HepG2 (cell line): ENCODE measurements at regions not wholly inside any gene's neighbourhood (a gene's known extent, or its start where the extent isn't known, plus 50 kb on each side); places are given as distances from the start of the nearest gene placed in this dataset.

Experiments
- ATAC-seq: fragments of 200-7000 bp; cut with Tn5 transposase; 3 replicates; pipeline ENCODE4 v1.9.1; 2020; ENCODE audit warnings: mild to moderate bottlenecking, moderate library complexity
- BruUV-seq: library from RNA; stranded (reverse); fragments of 400-500 nt; replicated peaks from 2 replicates; lab custom pipeline; 2021; lab: Mats Ljungman, UMichigan
- CTCF ChIA-PET: fragments of 300-600 bp; formaldehyde crosslinking; extraction: SDS; loops from one replicate; lab custom pipeline; 2021; ENCODE audit warnings: low total read pairs, inconsistent platforms, low intra/inter-chr PET ratio; lab: Yijun Ruan, JAX
- POLR2A ChIA-PET: fragments of 350-600 bp; sonication (Branson Sonifier 250); formaldehyde crosslinking; loops from one replicate; lab custom pipeline; 2020; ENCODE audit warnings: antibody characterized with exemption, inconsistent platforms; lab: Yijun Ruan, JAX
- DNase-seq: peaks from one replicate; pipeline ENCODE4 v3.0.0-alpha.2; 2015; ENCODE audit warnings: low spot score
- FAIRE-seq: peaks from 3 replicates; lab custom pipeline; 2011; peaks lifted over from hg19 to GRCh38; lab: Jason Lieb, UNC
- H2AFZ ChIP-seq: one replicate; pipeline ENCODE4 v1.6.1; 2011; ENCODE audit warnings: low read length, inconsistent platforms
- H3K27ac ChIP-seq: fragments of 300-600 bp; 3 replicates; pipeline ENCODE4 v1.8.0; 2011; ENCODE audit warnings: mixed run types, mild to moderate bottlenecking, mixed read lengths, low read length, inconsistent platforms; ENCODE audit not compliant: insufficient read depth; ENCODE audit errors: extremely low read length
- H3K27me3 ChIP-seq, 2 experiments: fragments of 200-600 bp in 1 of 2; 2 replicates in 1 of 2; 3 replicates in 1 of 2; pipeline versions ENCODE4 v1.6.0 to v1.8.0; 2011; ENCODE audit warnings: low read length in 2 of 2, mild to moderate bottlenecking in 2 of 2, moderate library complexity in 2 of 2, inconsistent platforms in 1 of 2; ENCODE audit not compliant: insufficient read depth in 2 of 2, control insufficient read depth in 1 of 2
- H3K36me3 ChIP-seq, 2 experiments: fragments of 200-600 bp in 1 of 2; replicated peaks in 1 of 2; 2 replicates in 1 of 2; 3 replicates in 1 of 2; pipeline versions ENCODE4 v1.5.1 to v1.8.0; 2011; ENCODE audit warnings: low read length in 2 of 2, inconsistent platforms in 1 of 2; ENCODE audit not compliant: insufficient read depth in 2 of 2, control insufficient read depth in 1 of 2
- H3K4me1 ChIP-seq: 2 replicates; pipeline ENCODE4 v1.5.1; 2012; ENCODE audit warnings: low read length, inconsistent platforms; ENCODE audit not compliant: insufficient read depth
- H3K4me2 ChIP-seq: 2 replicates; pipeline ENCODE4 v1.6.0; 2011; ENCODE audit warnings: low read depth, low read length, inconsistent platforms
- H3K4me3 ChIP-seq, 3 experiments: fragments of 200-600 bp in 1 of 3; sonication (generic), shearing (Covaris generic) in 1 of 3; replicated peaks in 1 of 3; 2 replicates each; pipeline ENCODE4 v1.5.1; 2011 to 2016; ENCODE audit warnings: low read length in 3 of 3, inconsistent platforms in 2 of 3, low read depth in 2 of 3, mild to moderate bottlenecking in 2 of 3, control low read depth in 1 of 3, mixed read lengths in 1 of 3; ENCODE audit not compliant: insufficient read depth in 1 of 3
- H3K79me2 ChIP-seq: one replicate; pipeline ENCODE4 v1.6.1; 2011; ENCODE audit warnings: low read length, inconsistent platforms; ENCODE audit not compliant: insufficient read depth
- H3K9ac ChIP-seq: 2 replicates; pipeline ENCODE4 v1.6.0; 2011; ENCODE audit warnings: mild to moderate bottlenecking, low read depth, low read length, inconsistent platforms; ENCODE audit not compliant: insufficient read depth
- H3K9me3 ChIP-seq: 2 replicates; pipeline ENCODE4 v1.5.1; 2012; ENCODE audit warnings: mild to moderate bottlenecking, low read length
- H4K20me1 ChIP-seq: 2 replicates; pipeline ENCODE4 v1.6.0; 2011; ENCODE audit warnings: inconsistent platforms, mild to moderate bottlenecking, low read length, moderate library complexity; ENCODE audit not compliant: insufficient read depth
- ATF7 ChIP-seq, 2 experiments: fragments of 450-650 bp in 1 of 2; sonication (generic) in 1 of 2; formaldehyde crosslinking in 1 of 2; IDR thresholded peaks; 2 replicates each; pipeline versions ENCODE4 v1.4.0 to v1.6.1; 2016 to 2020; ENCODE audit warnings: antibody characterized with exemption in 1 of 2, mild to moderate bottlenecking in 1 of 2, missing genetic modification reagents in 1 of 2
- CTCF ChIP-seq: sonication (generic); formaldehyde crosslinking; IDR thresholded peaks from 2 replicates; pipeline ENCODE4 v1.5.0; 2020; ENCODE audit warnings: mild to moderate bottlenecking, missing genetic modification reagents, moderate library complexity
- JUNB ChIP-seq: sonication (generic); formaldehyde crosslinking; IDR thresholded peaks from 2 replicates; pipeline ENCODE4 v1.8.0; 2022; ENCODE audit warnings: missing genetic modification reagents, mild to moderate bottlenecking, borderline replicate concordance
- KDM5B ChIP-seq: sonication (generic); formaldehyde crosslinking; IDR thresholded peaks from 2 replicates; pipeline ENCODE4 v1.4.0; 2020; ENCODE audit warnings: missing genetic modification reagents, mild to moderate bottlenecking, borderline replicate concordance
- NONO ChIP-seq, 2 experiments: fragments of 450-650 bp in 1 of 2; sonication (generic) in 1 of 2; formaldehyde crosslinking in 1 of 2; IDR thresholded peaks in 1 of 2; conservative IDR thresholded peaks in 1 of 2; 2 replicates each; pipeline versions ENCODE4 v1.6.1 to v1.8.0; 2017 to 2022; ENCODE audit warnings: mild to moderate bottlenecking in 1 of 2, missing genetic modification reagents in 1 of 2, moderate library complexity in 1 of 2
- POLR2A ChIP-seq, 2 experiments: IDR thresholded peaks; 2 replicates each; pipeline ENCODE4 v1.6.1; 2011; ENCODE audit warnings: low read depth in 2 of 2, low read length in 2 of 2, mild to moderate bottlenecking in 1 of 2, moderate library complexity in 1 of 2; ENCODE audit not compliant: insufficient read depth in 1 of 2
- STAG1 ChIP-seq: sonication (generic); formaldehyde crosslinking; IDR thresholded peaks from 2 replicates; pipeline ENCODE4 v1.4.0; 2020; ENCODE audit warnings: missing genetic modification reagents
- ZNF317 ChIP-seq: sonication (generic); formaldehyde crosslinking; IDR thresholded peaks from 2 replicates; pipeline ENCODE4 v1.5.0; 2020; ENCODE audit warnings: mild to moderate bottlenecking, missing genetic modification reagents
- WGBS: methylation state at CpG from one replicate; pipeline ENCODE4 v1.1.6; 2017; ENCODE audit warnings: low lambda C conversion rate; 5-methylcytosine and 5-hydroxymethylcytosine counted together
- in situ Hi-C: cut with HindIII; loops from 2 replicates; pipeline ENCODE4 v1.10.0; 2017; ENCODE audit warnings: low pct_unique_long_range_greater_than_20kb; ENCODE audit not compliant: extremely low pct_ligation_motif_present
- intact Hi-C: fragments of 100-400 bp; cut with micrococcal nuclease; formaldehyde crosslinking; loops from one replicate; pipeline ENCODE4 v1.10.0; 2022; ENCODE audit not compliant: unreplicated experiment

DNA sequence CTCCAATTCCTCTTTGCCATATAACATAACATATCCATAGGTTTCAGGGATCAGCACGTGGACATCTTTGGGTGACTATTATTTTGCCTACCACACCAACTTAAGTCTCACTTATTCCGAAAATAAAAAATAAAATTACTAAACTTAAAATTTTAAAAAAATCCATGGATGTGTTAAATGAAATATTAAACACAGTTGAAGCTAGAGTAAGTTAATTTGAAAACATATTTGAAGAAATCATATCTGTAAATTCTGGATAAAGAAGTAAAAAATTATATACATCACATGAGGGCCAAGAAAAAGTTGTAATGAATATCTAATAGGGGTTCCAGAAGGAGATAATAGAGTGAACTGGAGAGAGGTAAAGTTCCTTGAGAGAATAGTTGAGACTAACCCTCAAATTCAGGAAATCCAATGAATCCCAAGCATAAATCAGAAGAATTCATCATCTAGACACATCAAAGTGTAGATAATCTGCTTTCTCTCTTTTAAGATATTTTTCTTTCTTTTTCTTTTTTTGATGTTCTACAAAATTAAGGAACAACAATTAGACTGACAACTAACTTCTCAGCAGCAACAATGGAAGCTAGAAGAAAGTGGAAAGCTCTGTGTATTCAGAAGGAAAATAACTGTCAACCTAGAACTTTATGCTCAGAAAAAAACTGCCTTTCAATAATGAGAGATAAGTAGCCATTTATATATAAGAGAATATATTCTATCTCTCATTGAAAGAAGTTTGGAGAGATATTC is 147.4 kb downstream of the ABHD5 start:
- CTCF ChIA-PET: no interaction called here
- in situ Hi-C loops: no loop called here
- intact Hi-C loops: no loop called here

DNA sequence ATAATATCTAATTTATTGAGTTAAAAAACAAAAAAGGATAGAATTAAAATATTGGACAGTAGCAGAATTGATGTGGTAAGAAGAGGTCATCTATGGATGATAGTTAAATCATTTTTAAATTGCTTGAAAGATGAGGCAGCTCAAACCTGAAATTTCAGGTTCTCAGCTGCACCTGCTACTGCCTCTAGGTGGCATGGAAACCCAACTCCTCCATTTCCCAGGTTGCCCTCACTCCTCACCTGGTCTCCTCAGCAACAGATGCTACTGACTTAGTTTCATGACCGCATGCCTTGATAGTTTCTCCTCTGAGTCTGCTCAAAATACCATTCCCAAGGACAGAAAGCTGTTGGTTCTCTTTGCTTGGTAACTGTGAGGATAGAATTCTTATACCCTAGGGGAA is 148.1 kb downstream of the ABHD5 start:
- Histone ChIP-seq H3K4me2 (no peak overlapping the region), H3K27me3 (no peaks in the 10 kb centered on the region), H3K79me2 (no peaks in the 10 kb centered on the region), H3K36me3 (no peaks in the 10 kb centered on the region), H3K9ac (no peak overlapping the region), H2AFZ (no peak overlapping the region)
- TF ChIP-seq STAG1 (CRISPR knock-in tag) (peak; percentile 34; the same call in 1 of the 2 replicates), CTCF (peak; percentile 33; the same call in 1 of the 2 replicates), NONO (IDR thresholded peaks at IDR 0.05) (no peak), NONO (CRISPR knock-in tag; conservative IDR thresholded peaks at IDR 0.05) (no peak), POLR2A (IDR thresholded peaks at IDR 0.05; ENCODE audit: insufficient read depth in 1 of 2, low read depth in 2 of 2, low read length in 2 of 2) (no peak), ATF7 (IDR thresholded peaks at IDR 0.05) (no peak), ATF7 (CRISPR knock-in tag; IDR thresholded peaks at IDR 0.05) (no peak), KDM5B (no peak)
- TF ChIP-seq, all 625 proteins: peak for 2
- H3K4me3 ChIP-seq: no peak overlapping the region
- ATAC-seq: no peak
- WGBS: 100% methylated on average over 1 of the region's 1 CpG
- H3K4me1 ChIP-seq: no peaks in the 10 kb centered on the region
- POLR2A ChIA-PET: no interaction called here
- BruUV-seq: no TSS peak
- in situ Hi-C loops (no loop called here), intact Hi-C loops (no loop called here)
- no peak for FAIRE-seq
- H3K27ac ChIP-seq: no peak overlapping the region
- DNase-seq: no peak
- H3K9me3 ChIP-seq: peaks cover 4% of the 10 kb centered on the region
- no peaks in the 10 kb centered on the region for H4K20me1 ChIP-seq
- CTCF ChIA-PET: no interaction called here

More for the DNA sequence above, 147.4 kb downstream of the ABHD5 start:
- no peak overlapping the region for H3K27ac ChIP-seq
- H3K27me3 ChIP-seq: no peaks in the 10 kb centered on the region
- H3K36me3 ChIP-seq: no peaks in the 10 kb centered on the region
- FAIRE-seq (no peak), DNase-seq (no peak), ATAC-seq (no peak)
- H3K4me3 ChIP-seq: no peak overlapping the region
- H2AFZ ChIP-seq: no peak overlapping the region
- BruUV-seq: no TSS peak
- H3K79me2 ChIP-seq: no peaks in the 10 kb centered on the region
- TF ChIP-seq ZNF317 (CRISPR knock-in tag) (peak; percentile 96), JUNB (CRISPR knock-in tag) (no peak)
- H3K4me2 ChIP-seq: no peak overlapping the region
- POLR2A ChIA-PET: no interaction called here
- no peaks in the 10 kb centered on the region for H4K20me1 ChIP-seq
- H3K4me1 ChIP-seq: no peaks in the 10 kb centered on the region
- H3K9ac ChIP-seq: no peak overlapping the region
- WGBS: under 1% methylated on average over 2 of the region's 2 CpGs
- peaks cover 4% of the 10 kb centered on the region for H3K9me3 ChIP-seq
